GM23248 (cell line): ENCODE measurements at regions not wholly inside any gene's neighbourhood (a gene's known extent, or its start where the extent isn't known, plus 50 kb on each side); places are given as distances from the start of the nearest gene placed in this dataset.

Source experiments
- DNase-seq: peaks from one replicate; pipeline ENCODE4 v3.0.0-alpha.2; 2015
- H2AFZ ChIP-seq: fragments of 200-600 bp; sonication (generic); 2 replicates; pipeline ENCODE4 v1.6.1; 2016; ENCODE audit warnings: antibody characterized with exemption
- H3F3A ChIP-seq: fragments of 200-600 bp; sonication (generic); 2 replicates; pipeline ENCODE4 v1.6.1; 2016; ENCODE audit warnings: mild to moderate bottlenecking, antibody characterized with exemption, mixed run types; ENCODE audit not compliant: insufficient read depth
- H3K27ac ChIP-seq: fragments of 200-600 bp; sonication (generic); 2 replicates; pipeline ENCODE4 v1.5.1; 2016; ENCODE audit warnings: mild to moderate bottlenecking
- H3K27me3 ChIP-seq: fragments of 200-600 bp; sonication (generic); replicated peaks from 2 replicates; pipeline ENCODE4 v1.6.1; 2016; ENCODE audit warnings: mild to moderate bottlenecking; ENCODE audit not compliant: insufficient read depth
- H3K36me3 ChIP-seq: fragments of 200-600 bp; sonication (generic); 2 replicates; pipeline ENCODE4 v1.6.1; 2016; ENCODE audit warnings: low read depth, mild to moderate bottlenecking
- H3K4me1 ChIP-seq: fragments of 200-600 bp; sonication (generic); 2 replicates; pipeline ENCODE4 v1.6.1; 2016; ENCODE audit warnings: mild to moderate bottlenecking; ENCODE audit not compliant: insufficient read depth
- H3K4me2 ChIP-seq: fragments of 200-600 bp; sonication (generic); one replicate; pipeline ENCODE4 v1.6.1; 2016; ENCODE audit warnings: mild to moderate bottlenecking; ENCODE audit not compliant: unreplicated experiment
- H3K4me3 ChIP-seq: fragments of 200-600 bp; sonication (generic); 2 replicates; pipeline ENCODE4 v1.5.1; 2016; ENCODE audit warnings: mild to moderate bottlenecking
- H3K79me2 ChIP-seq: fragments of 200-600 bp; sonication (generic); 2 replicates; pipeline ENCODE4 v1.6.1; 2016; ENCODE audit warnings: mild to moderate bottlenecking; ENCODE audit not compliant: insufficient read depth
- H3K9ac ChIP-seq: fragments of 200-600 bp; sonication (generic); 2 replicates; pipeline ENCODE4 v1.6.1; 2016; ENCODE audit warnings: mild to moderate bottlenecking
- H3K9me2 ChIP-seq: fragments of 200-600 bp; sonication (generic); 2 replicates; pipeline ENCODE4 v1.6.1; 2016; ENCODE audit warnings: mixed run types, mild to moderate bottlenecking, moderate library complexity; ENCODE audit not compliant: insufficient read depth
- H3K9me3 ChIP-seq: fragments of 200-600 bp; sonication (generic); one replicate; pipeline ENCODE4 v1.6.1; 2017; ENCODE audit warnings: low read depth
- H4K20me1 ChIP-seq: fragments of 200-600 bp; sonication (generic); 2 replicates; pipeline ENCODE4 v1.6.0; 2016; ENCODE audit not compliant: insufficient read depth
- EZH2 ChIP-seq: fragments of 200-600 bp; sonication (generic); IDR thresholded peaks from 2 replicates; pipeline ENCODE4 v1.6.1; 2018; ENCODE audit warnings: antibody characterized with exemption, mild to moderate bottlenecking; ENCODE audit not compliant: insufficient read depth, poor library complexity, severe bottlenecking
- EZH2phosphoT487 ChIP-seq: fragments of 200-600 bp; sonication (generic); IDR thresholded peaks from 2 replicates; pipeline ENCODE4 v1.6.1; 2018; ENCODE audit warnings: antibody characterized with exemption, moderate library complexity, mild to moderate bottlenecking, low read depth; ENCODE audit not compliant: insufficient read depth
- WGBS, 2 experiments: methylation state at CpG; one replicate each; pipeline ENCODE4 v1.1.6; 2015 to 2017; ENCODE audit warnings: low lambda C conversion rate in 2 of 2, low coverage in 1 of 2; ENCODE audit errors: missing lambda C conversion rate in 2 of 2; 5-methylcytosine and 5-hydroxymethylcytosine counted together
- in situ Hi-C: fragments of 300-500 bp; cut with MboI; formaldehyde crosslinking; loops from 2 replicates; pipeline ENCODE4 v1.15.0; 2020

GRCh38 chr6:19552076-19552475, 285.1 kb upstream of the ID4 start:
- H3K4me1 ChIP-seq: no peaks in the 10 kb centered on the region
- WGBS, 2 experiments: 40 to 42% methylated on average over 3 of the region's 3 CpGs
- H3K9ac ChIP-seq: no peak overlapping the region
- H3K9me3 ChIP-seq: no peaks in the 10 kb centered on the region
- no peaks in the 10 kb centered on the region for H3K36me3 ChIP-seq
- no peaks in the 10 kb centered on the region for H3K27me3 ChIP-seq
- no peak overlapping the region for H3K4me3 ChIP-seq
- TF ChIP-seq EZH2: no peak
- no peak for TF ChIP-seq EZH2phosphoT487
- in situ Hi-C loops: no loop called here
- no peak overlapping the region for H3K27ac ChIP-seq
- H3K4me2 ChIP-seq: no peak overlapping the region
- no peaks in the 10 kb centered on the region for H3K79me2 ChIP-seq
- H4K20me1 ChIP-seq: no peaks in the 10 kb centered on the region
- no peak overlapping the region for H2AFZ ChIP-seq
- no peaks in the 10 kb centered on the region for H3K9me2 ChIP-seq
- peak; percentile 11 for DNase-seq
- no peaks in the 10 kb centered on the region for H3F3A ChIP-seq

DNA sequence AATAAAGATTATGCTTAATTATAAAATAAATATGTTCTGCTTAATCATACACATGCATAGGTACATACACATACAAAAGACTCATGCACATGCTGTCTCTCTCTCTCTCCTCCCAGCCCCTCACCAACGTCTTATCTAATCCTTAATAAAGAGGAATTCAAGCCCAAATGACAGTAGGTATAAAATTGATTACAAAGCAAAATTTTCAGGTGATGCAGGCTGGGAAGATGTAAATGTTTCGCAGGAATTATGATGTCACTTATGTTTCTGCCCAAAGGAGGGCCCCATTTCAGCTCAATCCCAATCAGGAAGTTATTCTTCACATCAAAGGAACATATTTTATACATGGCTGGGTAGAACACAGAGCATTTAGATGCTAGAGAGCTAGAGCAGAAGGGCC, 284.6 kb upstream of the ID4 start:
- no peaks in the 10 kb centered on the region for H3K36me3 ChIP-seq
- no peaks in the 10 kb centered on the region for H3K27me3 ChIP-seq
- H3K4me3 ChIP-seq: no peak overlapping the region
- no peak overlapping the region for H3K9ac ChIP-seq
- no peaks in the 10 kb centered on the region for H3K79me2 ChIP-seq
- TF ChIP-seq EZH2: no peak
- no peak for TF ChIP-seq EZH2phosphoT487
- WGBS, 2 experiments: 63 to 68% methylated on average over 2 of the region's 2 CpGs
- no peak overlapping the region for H3K4me2 ChIP-seq
- no peak overlapping the region for H2AFZ ChIP-seq
- H3K9me2 ChIP-seq: no peaks in the 10 kb centered on the region
- H3K4me1 ChIP-seq: no peaks in the 10 kb centered on the region
- in situ Hi-C loops: no loop called here
- no peaks in the 10 kb centered on the region for H3F3A ChIP-seq
- H3K27ac ChIP-seq: no peak overlapping the region
- H3K9me3 ChIP-seq: no peaks in the 10 kb centered on the region
- DNase-seq: no peak
- no peaks in the 10 kb centered on the region for H4K20me1 ChIP-seq

DNA sequence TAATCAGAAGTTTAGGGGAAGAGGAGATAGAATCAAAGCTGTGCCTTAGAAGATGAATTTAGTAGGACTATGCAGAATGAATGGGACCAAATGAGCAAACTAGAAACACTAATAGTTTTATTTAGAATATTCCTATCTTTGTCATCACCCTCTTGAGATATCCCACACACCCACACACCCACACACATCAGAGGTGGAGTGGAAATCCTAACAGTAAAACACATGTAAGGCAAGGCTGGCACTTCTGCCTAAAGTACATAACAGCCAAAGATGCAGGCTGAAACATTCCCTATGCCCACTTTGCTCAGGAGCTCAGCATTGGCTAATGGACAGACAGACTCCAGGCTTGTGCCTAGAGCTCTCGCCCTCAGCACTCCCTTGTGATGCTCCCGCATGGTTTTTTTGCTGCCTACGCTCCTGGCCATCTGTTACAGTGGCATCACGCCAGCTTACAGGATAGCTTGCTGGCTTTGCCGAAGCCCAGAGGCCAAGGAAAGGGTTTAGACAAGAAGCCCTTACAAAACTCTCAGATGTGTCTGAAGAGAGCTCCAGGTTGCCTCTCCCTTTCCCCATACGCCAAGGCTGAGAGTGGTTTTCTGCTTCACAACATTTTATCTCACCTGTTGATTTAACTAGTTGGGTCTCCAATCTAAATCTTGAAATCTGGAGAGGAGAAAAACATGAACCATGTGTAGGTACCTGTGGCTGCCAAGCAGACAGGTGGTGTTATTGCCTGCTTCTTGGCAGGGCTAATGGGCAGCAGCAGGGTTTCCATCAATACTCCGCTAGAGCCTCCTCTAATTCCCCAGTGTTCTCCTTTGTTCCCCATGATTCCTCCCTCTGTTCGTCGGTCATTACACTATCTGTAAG, 282.6 kb upstream of the ID4 start:
- Histone ChIP-seq H2AFZ (no peak overlapping the region), H3K4me2 (no peak overlapping the region), H3K9me2 (no peaks in the 10 kb centered on the region), H3K36me3 (no peaks in the 10 kb centered on the region), H3K27ac (no peak overlapping the region), H3K9ac (no peak overlapping the region), H3K9me3 (no peaks in the 10 kb centered on the region), H3F3A (no peaks in the 10 kb centered on the region), H3K4me3 (no peak overlapping the region), H3K79me2 (no peaks in the 10 kb centered on the region), H3K4me1 (no peaks in the 10 kb centered on the region), H3K27me3 (no peaks in the 10 kb centered on the region), H4K20me1 (no peaks in the 10 kb centered on the region)
- DNase-seq: peak; percentile 48
- in situ Hi-C loops: no loop called here
- no peak for TF ChIP-seq EZH2phosphoT487
- no peak for TF ChIP-seq EZH2
- 38 to 40% methylated on average over 9 of the region's 9 CpGs for WGBS, 2 experiments

DNA sequence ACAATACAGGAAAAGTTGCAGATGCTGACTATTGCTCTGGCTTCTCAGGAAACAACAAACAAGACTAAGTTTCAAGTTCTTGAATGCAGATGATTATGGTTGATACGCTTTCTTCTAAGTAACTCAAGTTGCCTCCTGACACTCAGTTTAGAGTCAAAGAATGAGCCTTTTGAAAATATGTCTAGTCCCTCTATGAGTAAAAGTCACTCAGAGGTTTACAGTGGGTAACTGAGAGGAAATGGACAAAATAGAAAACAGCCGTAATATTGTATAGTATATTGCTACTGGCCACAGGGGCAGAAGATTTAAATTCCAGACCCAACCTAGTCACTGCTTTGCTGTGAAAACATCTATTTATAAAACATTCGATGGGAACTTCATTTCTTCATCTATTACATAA, 280.0 kb upstream of the ID4 start:
- 67 to 72% methylated on average over 3 of the region's 3 CpGs for WGBS, 2 experiments
- no peaks in the 10 kb centered on the region for H3K9me2 ChIP-seq

More for the DNA sequence above, 280.0 kb upstream of the ID4 start:
- H3K9ac ChIP-seq: no peak overlapping the region
- H3K4me2 ChIP-seq: no peak overlapping the region
- no peak overlapping the region for H3K27ac ChIP-seq
- TF ChIP-seq EZH2 (no peak), EZH2phosphoT487 (no peak)
- H3K36me3 ChIP-seq: no peaks in the 10 kb centered on the region
- H3K9me3 ChIP-seq: no peaks in the 10 kb centered on the region
- in situ Hi-C loops: no loop called here
- no peaks in the 10 kb centered on the region for H4K20me1 ChIP-seq
- DNase-seq: no peak
- no peak overlapping the region for H3K4me3 ChIP-seq
- H3F3A ChIP-seq: no peaks in the 10 kb centered on the region
- H2AFZ ChIP-seq: no peak overlapping the region
- no peaks in the 10 kb centered on the region for H3K27me3 ChIP-seq
- H3K79me2 ChIP-seq: no peaks in the 10 kb centered on the region
- no peaks in the 10 kb centered on the region for H3K4me1 ChIP-seq
